22Rv1 (cell line): ENCODE measurements at regions not wholly inside any gene's neighbourhood (a gene's known extent, or its start where the extent isn't known, plus 50 kb on each side); places are given as distances from the start of the nearest gene placed in this dataset.

Source experiments
- H3K27ac ChIP-seq: fragments of 450-650 bp; 2 replicates; pipeline ENCODE4 v1.5.1; 2017
- ZFX ChIP-seq: fragments of 450-650 bp; IDR thresholded peaks from 2 replicates; pipeline ENCODE4 v1.6.1; 2017; ENCODE audit warnings: antibody characterized with exemption, borderline replicate concordance
- TF ChIP-seq, protein P1 (sequence below): fragments of 450-650 bp; IDR thresholded peaks from 2 replicates; pipeline ENCODE4 v1.5.1; 2017; ENCODE audit warnings: mild to moderate bottlenecking

DNA sequence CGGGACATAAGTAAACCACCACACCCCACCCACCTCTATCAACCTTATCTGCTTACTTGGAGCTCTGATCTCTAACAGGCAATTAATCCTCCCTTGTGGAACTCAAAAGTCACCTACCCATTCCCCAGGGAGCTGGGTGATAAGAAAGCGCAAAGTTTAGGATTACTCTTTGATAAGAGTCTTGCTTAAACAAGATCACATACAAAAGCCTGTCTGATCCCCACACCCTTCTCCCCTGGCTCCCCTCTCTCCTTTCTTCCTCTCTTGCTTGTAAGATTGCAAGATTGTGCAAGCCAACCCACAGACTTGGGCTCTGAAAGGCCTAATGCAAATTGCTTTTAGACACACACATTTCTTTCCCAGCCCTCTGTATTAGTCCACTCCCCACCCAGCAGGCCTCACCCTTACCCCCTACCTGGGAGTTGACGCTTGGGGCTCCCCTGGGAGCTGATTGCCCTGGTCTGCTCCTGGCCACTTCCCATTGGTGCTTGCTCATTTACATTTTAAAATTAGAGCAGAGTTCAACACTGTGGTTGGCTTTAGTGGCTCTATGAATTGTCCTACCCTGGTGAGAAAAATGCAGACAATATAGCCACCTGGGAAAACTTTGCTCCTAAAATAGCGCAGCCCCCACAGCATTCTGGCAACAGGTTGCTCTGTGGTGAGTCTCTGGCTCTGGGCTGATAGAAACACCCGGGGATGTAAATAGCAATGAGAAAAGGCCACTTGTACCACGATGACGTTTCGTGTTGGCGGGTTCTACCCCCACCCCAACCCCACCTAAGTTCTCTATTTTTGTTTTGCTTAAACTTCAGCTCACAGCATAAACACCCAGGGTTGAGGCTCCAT is 58.9 kb upstream of the EPCAM start:
- no peak overlapping the region for H3K27ac ChIP-seq
- TF ChIP-seq, protein P1, sequence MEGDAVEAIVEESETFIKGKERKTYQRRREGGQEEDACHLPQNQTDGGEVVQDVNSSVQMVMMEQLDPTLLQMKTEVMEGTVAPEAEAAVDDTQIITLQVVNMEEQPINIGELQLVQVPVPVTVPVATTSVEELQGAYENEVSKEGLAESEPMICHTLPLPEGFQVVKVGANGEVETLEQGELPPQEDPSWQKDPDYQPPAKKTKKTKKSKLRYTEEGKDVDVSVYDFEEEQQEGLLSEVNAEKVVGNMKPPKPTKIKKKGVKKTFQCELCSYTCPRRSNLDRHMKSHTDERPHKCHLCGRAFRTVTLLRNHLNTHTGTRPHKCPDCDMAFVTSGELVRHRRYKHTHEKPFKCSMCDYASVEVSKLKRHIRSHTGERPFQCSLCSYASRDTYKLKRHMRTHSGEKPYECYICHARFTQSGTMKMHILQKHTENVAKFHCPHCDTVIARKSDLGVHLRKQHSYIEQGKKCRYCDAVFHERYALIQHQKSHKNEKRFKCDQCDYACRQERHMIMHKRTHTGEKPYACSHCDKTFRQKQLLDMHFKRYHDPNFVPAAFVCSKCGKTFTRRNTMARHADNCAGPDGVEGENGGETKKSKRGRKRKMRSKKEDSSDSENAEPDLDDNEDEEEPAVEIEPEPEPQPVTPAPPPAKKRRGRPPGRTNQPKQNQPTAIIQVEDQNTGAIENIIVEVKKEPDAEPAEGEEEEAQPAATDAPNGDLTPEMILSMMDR, result no peak
- no peak for TF ChIP-seq ZFX

DNA sequence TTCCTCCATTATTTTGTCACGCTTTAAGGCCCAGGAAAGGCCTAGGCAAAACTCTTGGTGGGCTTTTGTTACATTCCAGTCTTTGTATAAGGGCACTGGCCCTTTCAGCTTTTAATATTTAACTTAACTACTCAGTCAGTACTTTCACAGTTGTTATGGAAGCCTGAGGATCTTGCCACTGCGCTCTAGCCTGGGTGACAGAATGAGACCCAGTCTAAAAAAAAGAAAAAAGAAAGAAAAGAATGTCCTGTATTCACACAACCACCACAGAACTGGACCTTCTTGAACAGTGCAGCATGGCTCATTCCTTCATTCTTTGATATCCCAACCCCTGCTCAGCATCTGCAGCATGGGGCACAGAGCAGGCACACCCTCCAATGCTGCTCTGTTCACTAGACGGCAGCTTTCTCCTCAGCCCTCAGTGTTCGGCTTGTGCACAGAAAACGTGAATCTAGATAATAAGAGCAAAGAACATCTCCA is 59.6 kb upstream of the EPCAM start:
- TF ChIP-seq, protein P1, result no peak
- TF ChIP-seq ZFX, result no peak

DNA sequence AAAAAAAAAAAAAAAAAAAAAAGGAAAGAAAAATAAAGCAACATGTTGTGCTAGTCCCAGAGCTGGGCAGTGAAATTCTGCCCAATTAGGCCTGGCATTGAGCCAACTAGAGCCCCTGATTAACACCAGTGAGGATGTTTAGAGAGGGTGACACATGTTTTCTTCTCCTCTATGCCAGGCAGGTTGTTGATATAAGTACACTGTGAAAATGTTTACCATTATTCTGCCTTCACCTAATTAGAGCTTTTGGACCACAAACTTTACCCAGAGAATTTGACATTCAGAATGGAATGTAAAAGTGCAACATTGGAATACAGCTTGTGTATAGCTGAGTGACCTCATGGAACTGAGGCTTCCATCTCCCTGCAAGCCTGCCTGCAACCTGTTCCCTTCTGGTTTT is 62.0 kb upstream of the EPCAM start:
- TF ChIP-seq ZFX, result no peak
- TF ChIP-seq, protein P1, result no peak
- no peak overlapping the region for H3K27ac ChIP-seq

More for the DNA sequence above, 59.6 kb upstream of the EPCAM start:
- H3K27ac ChIP-seq, result no peak overlapping the region

DNA sequence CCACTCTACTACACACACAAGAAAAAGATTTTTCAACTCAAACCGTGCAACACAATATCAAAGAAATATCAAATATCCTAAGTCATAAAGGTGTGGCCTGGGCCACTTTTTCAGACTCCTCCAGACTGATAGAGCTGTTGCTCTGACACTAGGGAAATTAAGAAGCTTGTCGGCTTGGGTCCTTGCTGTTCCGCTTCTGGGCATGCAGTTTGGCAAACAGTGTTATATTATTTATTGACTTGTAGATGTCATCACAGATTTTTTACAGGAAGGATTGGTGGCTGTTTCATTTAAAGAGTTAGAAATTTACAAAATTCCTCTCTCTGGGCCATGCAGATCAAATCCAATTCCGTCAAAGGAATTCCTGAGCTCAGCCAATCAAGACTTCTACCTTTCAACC is 64.5 kb upstream of the EPCAM start:
- TF ChIP-seq, protein P1, result no peak
- no peak for TF ChIP-seq ZFX
- no peak overlapping the region for H3K27ac ChIP-seq

DNA sequence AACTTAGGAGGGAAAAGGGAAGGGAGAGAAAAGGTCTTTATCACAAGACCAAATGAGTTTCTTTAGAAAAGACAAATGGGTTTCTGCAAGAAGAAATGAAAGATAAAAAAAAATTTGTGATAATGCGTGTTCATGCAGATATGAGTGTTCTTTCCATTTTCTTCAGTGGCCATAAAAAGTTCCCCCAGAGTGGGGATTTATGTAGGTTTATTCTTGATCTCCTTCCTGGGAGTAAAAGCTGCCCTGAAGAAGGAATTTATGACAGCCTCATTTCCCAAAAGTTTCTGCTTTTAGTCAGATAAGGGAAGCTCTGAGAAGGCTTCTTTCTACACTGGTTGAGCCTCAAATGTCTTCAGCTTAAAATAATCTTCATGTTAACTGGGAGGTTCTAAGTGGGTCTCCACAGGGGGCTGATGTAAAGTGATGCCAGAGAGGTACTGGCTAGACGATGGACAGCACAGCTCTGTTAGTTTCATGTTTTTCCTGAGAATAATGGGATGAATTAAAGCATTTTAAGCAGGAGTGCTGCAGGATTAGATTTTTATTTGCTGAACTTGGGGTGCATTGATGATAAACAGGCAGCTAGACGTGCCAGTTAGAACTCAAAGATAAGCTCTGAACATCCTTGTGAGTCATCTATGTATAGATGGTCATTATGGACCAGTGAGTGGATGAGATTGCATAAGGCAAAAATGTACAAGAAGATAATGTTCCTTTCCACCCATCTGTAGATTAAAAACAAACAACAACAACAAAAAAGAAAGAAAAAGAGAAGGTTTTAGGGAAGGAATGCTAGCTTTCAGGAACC is 65.6 kb upstream of the EPCAM start:
- H3K27ac ChIP-seq, result no peak overlapping the region
- TF ChIP-seq, protein P1, result no peak
- TF ChIP-seq ZFX, result no peak

DNA sequence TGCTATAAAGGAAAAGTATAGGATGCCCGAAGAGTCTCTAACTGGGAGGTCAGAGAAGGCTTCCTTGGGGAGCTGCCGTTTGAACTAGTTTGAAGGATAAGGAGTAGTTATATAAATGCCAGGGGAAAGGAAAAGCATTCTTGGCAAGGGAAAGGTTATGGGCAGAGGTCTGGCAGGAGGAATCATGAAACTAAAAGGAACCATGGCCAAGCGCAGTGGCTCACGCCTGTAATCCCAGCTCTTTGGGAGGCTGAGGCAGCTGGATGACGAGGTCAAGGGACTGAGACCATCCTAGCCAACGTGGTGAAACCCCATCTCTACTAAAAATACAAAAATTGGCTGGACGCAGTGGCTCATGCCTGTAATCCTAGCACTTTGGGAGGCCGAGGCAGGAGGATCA is 66.8 kb upstream of the EPCAM start:
- TF ChIP-seq ZFX, result no peak
- TF ChIP-seq, protein P1, result no peak
- no peak overlapping the region for H3K27ac ChIP-seq

DNA sequence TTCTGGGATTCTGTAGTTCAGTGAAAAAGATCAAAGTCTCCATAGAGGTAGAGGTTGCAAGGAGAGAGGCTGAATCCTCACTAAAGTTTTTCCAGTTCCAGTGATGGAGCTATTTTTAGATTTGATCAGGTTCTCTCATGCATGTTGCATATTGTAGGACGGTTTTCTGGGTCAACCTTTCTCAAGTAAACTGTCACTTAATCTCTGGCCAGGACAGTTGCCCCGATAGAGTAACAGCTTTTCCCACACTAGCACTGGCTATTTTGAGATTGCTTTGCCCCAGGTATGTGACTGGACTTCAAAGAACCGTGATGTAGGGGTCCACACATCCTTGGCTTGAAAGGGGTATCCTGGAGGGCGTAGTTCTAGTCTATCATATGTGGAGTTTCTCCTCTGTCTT is 67.4 kb upstream of the EPCAM start:
- H3K27ac ChIP-seq, result no peak overlapping the region
- TF ChIP-seq, protein P1, result no peak
- no peak for TF ChIP-seq ZFX
